Testis (tissue), 2 donors: ENCODE measurements at regions not wholly inside any gene's neighbourhood (a gene's known extent, or its start where the extent isn't known, plus 50 kb on each side); places are given as distances from the start of the nearest gene placed in this dataset.

Experiments
- POLR2A ChIP-seq: fragments of 450-650 bp; IDR thresholded peaks from one replicate; pipeline ENCODE4 v1.6.1; 2017; ENCODE audit warnings: antibody characterized with exemption, mild to moderate bottlenecking, moderate library complexity
- TF ChIP-seq, protein P1 (sequence below), 3 experiments: fragments of 450-650 bp in 2 of 3; fragments of 200-600 bp in 1 of 3; sonication (generic) in 1 of 3; IDR thresholded peaks; one replicate each; pipeline ENCODE4 v1.5.1; 2016 to 2019; ENCODE audit warnings: antibody characterized with exemption in 3 of 3, mild to moderate bottlenecking in 2 of 3, moderate library complexity in 1 of 3

DNA sequence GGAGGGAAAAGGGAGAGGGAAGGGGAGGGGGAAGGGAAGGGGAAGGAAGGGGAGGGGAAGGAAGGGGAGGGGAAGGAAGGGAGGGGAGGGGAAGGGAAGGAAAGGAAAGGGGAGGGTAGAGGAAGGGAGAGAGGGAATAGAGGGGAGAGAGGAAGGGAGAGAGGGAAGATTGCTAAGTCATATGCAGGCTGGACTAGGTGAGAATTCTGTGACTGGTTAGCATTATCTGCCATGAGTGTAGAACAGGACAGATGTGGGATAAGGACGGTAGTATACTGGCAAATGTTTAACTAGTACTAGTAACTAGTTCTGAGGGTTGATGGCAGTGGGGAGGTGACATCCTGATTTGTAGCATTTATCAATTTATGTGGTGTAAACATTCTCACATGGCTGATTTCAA, 203.5 kb upstream of the RAD23B start:
- TF ChIP-seq, protein P1, sequence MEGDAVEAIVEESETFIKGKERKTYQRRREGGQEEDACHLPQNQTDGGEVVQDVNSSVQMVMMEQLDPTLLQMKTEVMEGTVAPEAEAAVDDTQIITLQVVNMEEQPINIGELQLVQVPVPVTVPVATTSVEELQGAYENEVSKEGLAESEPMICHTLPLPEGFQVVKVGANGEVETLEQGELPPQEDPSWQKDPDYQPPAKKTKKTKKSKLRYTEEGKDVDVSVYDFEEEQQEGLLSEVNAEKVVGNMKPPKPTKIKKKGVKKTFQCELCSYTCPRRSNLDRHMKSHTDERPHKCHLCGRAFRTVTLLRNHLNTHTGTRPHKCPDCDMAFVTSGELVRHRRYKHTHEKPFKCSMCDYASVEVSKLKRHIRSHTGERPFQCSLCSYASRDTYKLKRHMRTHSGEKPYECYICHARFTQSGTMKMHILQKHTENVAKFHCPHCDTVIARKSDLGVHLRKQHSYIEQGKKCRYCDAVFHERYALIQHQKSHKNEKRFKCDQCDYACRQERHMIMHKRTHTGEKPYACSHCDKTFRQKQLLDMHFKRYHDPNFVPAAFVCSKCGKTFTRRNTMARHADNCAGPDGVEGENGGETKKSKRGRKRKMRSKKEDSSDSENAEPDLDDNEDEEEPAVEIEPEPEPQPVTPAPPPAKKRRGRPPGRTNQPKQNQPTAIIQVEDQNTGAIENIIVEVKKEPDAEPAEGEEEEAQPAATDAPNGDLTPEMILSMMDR (IDR thresholded peaks at IDR 0.05): no peak
- no peak for TF ChIP-seq POLR2A
